Endodermal cell (in vitro differentiated cells): ENCODE measurements at regions not wholly inside any gene's neighbourhood (a gene's known extent, or its start where the extent isn't known, plus 50 kb on each side); places are given as distances from the start of the nearest gene placed in this dataset.
A peak's percentile ranks its signal among the peaks of the same experiment; 100 is the strongest.

Experiments used
- DNase-seq: peaks from one replicate; pipeline ENCODE4 v3.0.0-alpha.2; 2017
- H3K27ac ChIP-seq: 2 replicates; pipeline ENCODE4 v1.5.1; 2013; ENCODE audit warnings: mild to moderate bottlenecking, low read depth, low read length, moderate library complexity
- H3K27me3 ChIP-seq: 2 replicates; pipeline ENCODE4 v1.6.1; 2013; ENCODE audit warnings: mild to moderate bottlenecking, low read length, moderate library complexity; ENCODE audit not compliant: insufficient read depth, control insufficient read depth, poor library complexity, severe bottlenecking
- H3K36me3 ChIP-seq: 2 replicates; pipeline ENCODE4 v1.7.0; 2013; ENCODE audit warnings: mild to moderate bottlenecking, low read length, moderate library complexity; ENCODE audit not compliant: control insufficient read depth, insufficient read depth
- H3K4me1 ChIP-seq: one replicate; pipeline ENCODE4 v1.7.0; 2013; ENCODE audit warnings: low read length; ENCODE audit not compliant: control insufficient read depth, insufficient read depth
- H3K4me3 ChIP-seq: 2 replicates; pipeline ENCODE4 v1.5.1; 2013; ENCODE audit warnings: mild to moderate bottlenecking, low read length, moderate library complexity
- H3K9ac ChIP-seq: 2 replicates; pipeline ENCODE4 v1.6.1; 2013; ENCODE audit warnings: mild to moderate bottlenecking, low read length, moderate library complexity; ENCODE audit not compliant: poor library complexity, severe bottlenecking; ENCODE audit errors: extremely low read depth
- H3K9me3 ChIP-seq: 2 replicates; pipeline ENCODE4 v1.6.1; 2013; ENCODE audit warnings: mild to moderate bottlenecking, low read length, moderate library complexity; ENCODE audit not compliant: control insufficient read depth
- H3K27ac Mint-ChIP-seq: 2 replicates; pipeline ENCODE4 v1.8.0; 2020; ENCODE audit warnings: mixed read lengths
- H3K27me3 Mint-ChIP-seq: 2 replicates; pipeline ENCODE4 v1.8.0; 2021; ENCODE audit warnings: mild to moderate bottlenecking, mixed read lengths; ENCODE audit not compliant: insufficient read depth
- H3K36me3 Mint-ChIP-seq: 2 replicates; pipeline ENCODE4 v1.8.0; 2020; ENCODE audit warnings: low read depth, mixed read lengths
- H3K4me1 Mint-ChIP-seq: 2 replicates; pipeline ENCODE4 v1.8.0; 2020; ENCODE audit warnings: mixed read lengths
- H3K4me3 Mint-ChIP-seq: 2 replicates; pipeline ENCODE4 v1.8.0; 2020; ENCODE audit warnings: mild to moderate bottlenecking, moderate library complexity, mixed read lengths
- H3K9me3 Mint-ChIP-seq: 2 replicates; pipeline ENCODE4 v1.8.0; 2020; ENCODE audit warnings: mild to moderate bottlenecking, mixed read lengths
- WGBS, 2 experiments: methylation state at CpG; one replicate each; pipeline versions ENCODE4 v1.1.5 to v1.1.7; 2013; ENCODE audit warnings: missing lambda C conversion rate in 2 of 2, mixed read lengths in 1 of 2; ENCODE audit not compliant: insufficient coverage in 1 of 2, insufficient read length in 1 of 2; 5-methylcytosine and 5-hydroxymethylcytosine counted together
- TF ChIP-seq, protein P1 (sequence below): fragments of 200-600 bp; sonication (generic); conservative IDR thresholded peaks from 2 replicates; pipeline ENCODE4 v1.5.0; 2021; ENCODE audit warnings: antibody characterized with exemption, mild to moderate bottlenecking

GRCh38 chr13:47801555-47801954, 199.5 kb downstream of the SUCLA2 start:
- Histone ChIP-seq H3K36me3 (no peaks in the 10 kb centered on the region), H3K27me3 (no peaks in the 10 kb centered on the region), H3K27ac (no peak overlapping the region), H3K9me3 (peaks cover 5% of the 10 kb centered on the region), H3K4me1 (no peaks in the 10 kb centered on the region), H3K4me3 (no peak overlapping the region), H3K9ac (no peak overlapping the region)
- TF ChIP-seq, protein P1, sequence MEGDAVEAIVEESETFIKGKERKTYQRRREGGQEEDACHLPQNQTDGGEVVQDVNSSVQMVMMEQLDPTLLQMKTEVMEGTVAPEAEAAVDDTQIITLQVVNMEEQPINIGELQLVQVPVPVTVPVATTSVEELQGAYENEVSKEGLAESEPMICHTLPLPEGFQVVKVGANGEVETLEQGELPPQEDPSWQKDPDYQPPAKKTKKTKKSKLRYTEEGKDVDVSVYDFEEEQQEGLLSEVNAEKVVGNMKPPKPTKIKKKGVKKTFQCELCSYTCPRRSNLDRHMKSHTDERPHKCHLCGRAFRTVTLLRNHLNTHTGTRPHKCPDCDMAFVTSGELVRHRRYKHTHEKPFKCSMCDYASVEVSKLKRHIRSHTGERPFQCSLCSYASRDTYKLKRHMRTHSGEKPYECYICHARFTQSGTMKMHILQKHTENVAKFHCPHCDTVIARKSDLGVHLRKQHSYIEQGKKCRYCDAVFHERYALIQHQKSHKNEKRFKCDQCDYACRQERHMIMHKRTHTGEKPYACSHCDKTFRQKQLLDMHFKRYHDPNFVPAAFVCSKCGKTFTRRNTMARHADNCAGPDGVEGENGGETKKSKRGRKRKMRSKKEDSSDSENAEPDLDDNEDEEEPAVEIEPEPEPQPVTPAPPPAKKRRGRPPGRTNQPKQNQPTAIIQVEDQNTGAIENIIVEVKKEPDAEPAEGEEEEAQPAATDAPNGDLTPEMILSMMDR: no peak
- no peaks in the 10 kb centered on the region for H3K27me3 Mint-ChIP-seq
- no peak overlapping the region for H3K27ac Mint-ChIP-seq
- H3K4me1 Mint-ChIP-seq: no peaks in the 10 kb centered on the region
- H3K9me3 Mint-ChIP-seq: peaks cover 12% of the 10 kb centered on the region
- no peak for DNase-seq
- WGBS, 2 experiments: 70 to 72% methylated on average over 2 to 3 of the region's 3 CpGs
- H3K4me3 Mint-ChIP-seq: no peak overlapping the region
- H3K36me3 Mint-ChIP-seq: no peaks in the 10 kb centered on the region

DNA sequence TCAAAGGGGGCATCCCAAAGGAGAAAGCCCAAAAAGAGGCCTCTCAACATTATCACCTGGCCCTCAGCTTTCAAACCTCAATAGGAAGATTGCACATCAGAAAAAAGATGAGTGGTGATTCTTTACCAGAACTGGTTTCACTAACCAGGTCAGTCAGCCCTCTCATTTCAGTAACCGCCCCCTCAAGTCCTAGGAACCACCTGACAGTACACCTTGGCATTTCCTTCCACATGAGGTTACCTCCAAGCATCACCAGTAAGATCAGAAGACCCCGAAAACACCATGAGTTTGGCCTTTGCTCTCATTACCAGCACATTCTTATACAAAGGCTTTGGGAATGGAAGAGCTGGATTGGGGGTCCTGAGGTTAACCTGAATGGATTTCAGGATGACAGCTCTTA, 200.5 kb downstream of the SUCLA2 start:
- H3K9ac ChIP-seq: no peak overlapping the region
- no peak overlapping the region for H3K27ac ChIP-seq
- TF ChIP-seq, protein P1: no peak
- no peak for DNase-seq
- Mint-ChIP-seq H3K27me3 (no peaks in the 10 kb centered on the region), H3K4me3 (no peak overlapping the region), H3K9me3 (peaks cover 12% of the 10 kb centered on the region), H3K4me1 (no peaks in the 10 kb centered on the region), H3K27ac (no peak overlapping the region), H3K36me3 (no peaks in the 10 kb centered on the region)
- WGBS, 2 experiments: 91 to 100% methylated on average over 1 to 2 of the region's 2 CpGs
- no peaks in the 10 kb centered on the region for H3K4me1 ChIP-seq
- peaks cover 5% of the 10 kb centered on the region for H3K9me3 ChIP-seq
- H3K4me3 ChIP-seq: no peak overlapping the region
- no peaks in the 10 kb centered on the region for H3K36me3 ChIP-seq
- no peaks in the 10 kb centered on the region for H3K27me3 ChIP-seq

DNA sequence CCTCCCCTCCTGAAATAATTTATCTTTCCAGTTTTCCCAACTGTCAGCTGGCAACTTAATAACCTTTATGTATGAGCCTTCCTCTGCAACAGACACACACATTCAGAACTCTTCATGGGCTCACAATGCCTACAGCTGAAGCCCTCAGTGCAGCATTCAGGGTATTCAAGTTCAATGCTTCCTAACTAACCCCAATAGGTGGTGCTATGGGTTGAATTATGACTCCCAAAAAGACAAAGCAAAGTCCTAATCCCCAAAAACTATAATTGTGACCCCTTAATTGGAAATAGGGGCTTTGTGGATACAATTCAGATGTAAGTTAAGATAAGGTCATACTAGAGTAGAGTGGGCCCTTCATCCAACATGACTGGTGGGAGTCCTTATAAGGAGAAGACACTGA, 202.2 kb downstream of the SUCLA2 start:
- Mint-ChIP-seq H3K36me3 (no peaks in the 10 kb centered on the region), H3K27me3 (no peaks in the 10 kb centered on the region), H3K27ac (no peak overlapping the region), H3K4me3 (no peak overlapping the region), H3K9me3 (peaks cover 6% of the 10 kb centered on the region), H3K4me1 (no peaks in the 10 kb centered on the region)
- no peaks in the 10 kb centered on the region for H3K4me1 ChIP-seq
- no peak overlapping the region for H3K9ac ChIP-seq
- TF ChIP-seq, protein P1: peak; percentile 56
- no peak for DNase-seq
- no peaks in the 10 kb centered on the region for H3K36me3 ChIP-seq
- H3K4me3 ChIP-seq: no peak overlapping the region
- peaks cover 7% of the 10 kb centered on the region for H3K9me3 ChIP-seq
- H3K27me3 ChIP-seq: no peaks in the 10 kb centered on the region
- no peak overlapping the region for H3K27ac ChIP-seq
